Kidney tubule cell (primary cell): ENCODE measurements at regions not wholly inside any gene's neighbourhood (a gene's known extent, or its start where the extent isn't known, plus 50 kb on each side); places are given as distances from the start of the nearest gene placed in this dataset.

ENCODE experiments used
- DNase-seq: peaks from one replicate; pipeline ENCODE4 v3.0.0-alpha.2; 2018; ENCODE audit warnings: low spot score

GRCh38 chr21:24118738-24119459, 1488.4 kb downstream of the MRPL39 start:
- no peak for DNase-seq

GRCh38 chr21:24115141-24115540, 1492.1 kb downstream of the MRPL39 start:
- no peak for DNase-seq

- no peak for DNase-seq
Observed at GRCh38 chr21:24112020-24112419, 1495.3 kb downstream of the MRPL39 start.

- DNase-seq: peak; percentile 9
Observed at GRCh38 chr21:24110846-24111245, 1496.4 kb downstream of the MRPL39 start.

GRCh38 chr21:24097181-24097580, 1510.1 kb downstream of the MRPL39 start:
- no peak for DNase-seq

- DNase-seq: no peak
Observed at GRCh38 chr21:24096651-24097050, 1510.6 kb downstream of the MRPL39 start.

GRCh38 chr21:24093032-24093431, 1514.2 kb downstream of the MRPL39 start:
- DNase-seq: no peak

- DNase-seq: no peak
Observed at GRCh38 chr21:24076179-24076578, 1531.1 kb downstream of the MRPL39 start.

GRCh38 chr21:24055696-24056095, 1551.6 kb downstream of the MRPL39 start:
- DNase-seq: no peak

GRCh38 chr21:24050231-24050630, 1557.0 kb downstream of the MRPL39 start:
- no peak for DNase-seq

- no peak for DNase-seq
Observed at GRCh38 chr21:24046829-24047443, 1560.3 kb downstream of the MRPL39 start.

- peak; percentile 87 for DNase-seq
Observed at GRCh38 chr21:24045775-24046215, 1561.5 kb downstream of the MRPL39 start.

GRCh38 chr21:24045373-24045772, 1561.9 kb downstream of the MRPL39 start:
- no peak for DNase-seq

- no peak for DNase-seq
Observed at GRCh38 chr21:24042687-24043086, 1564.6 kb downstream of the MRPL39 start.

GRCh38 chr21:24032709-24033232, 1574.5 kb downstream of the MRPL39 start:
- no peak for DNase-seq

- no peak for DNase-seq
Observed at GRCh38 chr21:24027396-24027795, 1579.9 kb downstream of the MRPL39 start.

GRCh38 chr21:24025101-24025500, 1582.2 kb downstream of the MRPL39 start:
- no peak for DNase-seq

- DNase-seq: no peak
Observed at GRCh38 chr21:24023936-24024335, 1583.3 kb downstream of the MRPL39 start.

GRCh38 chr21:24023402-24023801, 1583.9 kb downstream of the MRPL39 start:
- DNase-seq: no peak

- DNase-seq: no peak
Observed at GRCh38 chr21:24014381-24014780, 1592.9 kb downstream of the MRPL39 start.

- no peak for DNase-seq
Observed at GRCh38 chr21:24011087-24011486, 1596.2 kb downstream of the MRPL39 start.

GRCh38 chr21:24007592-24007991, 1599.7 kb downstream of the MRPL39 start:
- DNase-seq: no peak

- DNase-seq: no peak
Observed at GRCh38 chr21:23986987-23987386, 1620.3 kb downstream of the MRPL39 start.

- DNase-seq: no peak
Observed at GRCh38 chr21:23986214-23986613, 1621.1 kb downstream of the MRPL39 start.
